HEK293 (cell line): ENCODE measurements at regions not wholly inside any gene's neighbourhood (a gene's known extent, or its start where the extent isn't known, plus 50 kb on each side); places are given as distances from the start of the nearest gene placed in this dataset.

Source experiments
- CTCF ChIP-seq: fragments of 450-650 bp; formaldehyde crosslinking; IDR thresholded peaks from 2 replicates; pipeline ENCODE4 v1.5.1; 2016; ENCODE audit warnings: missing biosample characterization, missing genetic modification characterization
- MZF1 ChIP-seq: fragments of 450-650 bp; formaldehyde crosslinking; IDR thresholded peaks from 2 replicates; pipeline ENCODE4 v1.5.1; 2017; ENCODE audit warnings: missing biosample characterization, missing genetic modification characterization, borderline replicate concordance
- TCF7L2 ChIP-seq: IDR thresholded peaks from 2 replicates; pipeline ENCODE4 v1.6.1; 2011; ENCODE audit warnings: low read depth, mild to moderate bottlenecking, inconsistent platforms, low read length, moderate library complexity, borderline replicate concordance
- YY1 ChIP-seq: fragments of 450-650 bp; formaldehyde crosslinking; IDR thresholded peaks from 2 replicates; pipeline ENCODE4 v1.5.1; 2018; ENCODE audit warnings: missing biosample characterization, missing genetic modification characterization
- ZBTB11 ChIP-seq: fragments of 450-650 bp; formaldehyde crosslinking; conservative IDR thresholded peaks from 2 replicates; pipeline ENCODE4 v1.5.1; 2016; ENCODE audit warnings: low read depth, missing biosample characterization, missing genetic modification characterization
- ZBTB20 ChIP-seq: fragments of 450-650 bp; formaldehyde crosslinking; IDR thresholded peaks from 2 replicates; pipeline ENCODE4 v1.5.1; 2016; ENCODE audit warnings: missing biosample characterization, missing genetic modification characterization
- ZNF138 ChIP-seq: fragments of 450-650 bp; formaldehyde crosslinking; IDR thresholded peaks from 2 replicates; pipeline ENCODE4 v1.5.1; 2016; ENCODE audit warnings: missing biosample characterization, missing genetic modification characterization, borderline replicate concordance
- ZNF148 ChIP-seq: fragments of 450-650 bp; formaldehyde crosslinking; IDR thresholded peaks from 2 replicates; pipeline ENCODE4 v1.5.0; 2017; ENCODE audit warnings: missing biosample characterization, missing genetic modification characterization, borderline replicate concordance
- ZNF292 ChIP-seq: fragments of 450-650 bp; formaldehyde crosslinking; IDR thresholded peaks from 2 replicates; pipeline ENCODE4 v1.5.1; 2016; ENCODE audit warnings: low read depth, missing biosample characterization, missing genetic modification characterization, borderline replicate concordance
- ZNF561 ChIP-seq: fragments of 450-650 bp; IDR thresholded peaks from 2 replicates; pipeline ENCODE4 v1.5.1; 2018; ENCODE audit warnings: missing biosample characterization, missing genetic modification characterization, borderline replicate concordance

- TF ChIP-seq ZNF148 (tag by site-specific recombination), result no peak
- TF ChIP-seq ZNF138 (tag by site-specific recombination), result no peak
- no peak for TF ChIP-seq ZBTB11 (tag by site-specific recombination)
- TF ChIP-seq MZF1 (tag by site-specific recombination), result no peak
- no peak for TF ChIP-seq YY1 (tag by site-specific recombination)
- TF ChIP-seq CTCF (tag by site-specific recombination), result no peak
- TF ChIP-seq ZNF561 (tag by site-specific recombination), result no peak
- no peak for TF ChIP-seq ZNF292
- no peak for TF ChIP-seq ZBTB20
- TF ChIP-seq TCF7L2, result no peak
These were observed 190.1 kb downstream of the SDHAF3 start for GRCh38 chr7:97307521-97308108.
